Caco-2 (cell line): ENCODE measurements at regions not wholly inside any gene's neighbourhood (a gene's known extent, or its start where the extent isn't known, plus 50 kb on each side); places are given as distances from the start of the nearest gene placed in this dataset.

ENCODE experiments used
- BruUV-seq: library from RNA; stranded (reverse); fragments of 400-500 nt; replicated peaks from 2 replicates; lab custom pipeline; 2021; lab: Mats Ljungman, UMichigan
- CTCF ChIA-PET: fragments of 300-600 bp; sonication (Branson Sonifier 250); formaldehyde crosslinking; loops from one replicate; lab custom pipeline; 2022; ENCODE audit warnings: antibody characterized with exemption; lab: Charles Lee
- POLR2A ChIA-PET: fragments of 300-600 bp; sonication (Branson Sonifier 250); formaldehyde crosslinking; loops from one replicate; lab custom pipeline; 2022; ENCODE audit warnings: antibody characterized with exemption; lab: Charles Lee
- DNase-seq, 2 experiments: peaks; one replicate each; pipeline versions ENCODE4 v3.0.0 to v3.0.0-alpha.2; 2020 to 2022
- H3K27me3 ChIP-seq: replicated peaks from 2 replicates; pipeline ENCODE4 v1.6.0; 2011; ENCODE audit warnings: low read length; ENCODE audit not compliant: control insufficient read depth, insufficient read depth
- H3K36me3 ChIP-seq: 2 replicates; pipeline ENCODE4 v1.5.1; 2011; ENCODE audit warnings: low read length; ENCODE audit not compliant: control insufficient read depth, insufficient read depth
- H3K4me1 ChIP-seq: fragments of 250-450 bp; sonication (Bioruptor Pico); 2 replicates; pipeline ENCODE4 v1.5.1; 2020; ENCODE audit warnings: mild to moderate bottlenecking
- H3K4me3 ChIP-seq: 2 replicates; pipeline ENCODE4 v1.5.1; 2011; ENCODE audit warnings: low read depth, mild to moderate bottlenecking, control low read depth, low read length
- H3K9me3 ChIP-seq: fragments of 250-450 bp; sonication (Bioruptor Pico); 2 replicates; pipeline ENCODE4 v1.5.1; 2020; ENCODE audit warnings: mild to moderate bottlenecking, moderate library complexity
- H3K27ac Mint-ChIP-seq: one replicate; pipeline ENCODE4 v1.8.0; 2022; ENCODE audit warnings: mixed read lengths; ENCODE audit not compliant: unreplicated experiment
- H3K27me3 Mint-ChIP-seq: one replicate; pipeline ENCODE4 v1.8.0; 2022; ENCODE audit warnings: mixed read lengths; ENCODE audit not compliant: insufficient read depth, unreplicated experiment
- H3K36me3 Mint-ChIP-seq: one replicate; pipeline ENCODE4 v1.8.0; 2022; ENCODE audit warnings: mild to moderate bottlenecking, mixed read lengths; ENCODE audit not compliant: insufficient read depth, unreplicated experiment
- H3K4me1 Mint-ChIP-seq: one replicate; pipeline ENCODE4 v1.8.0; 2022; ENCODE audit warnings: low read depth, mixed read lengths; ENCODE audit not compliant: unreplicated experiment
- H3K4me3 Mint-ChIP-seq: one replicate; pipeline ENCODE4 v1.8.0; 2022; ENCODE audit warnings: mild to moderate bottlenecking, moderate library complexity, mixed read lengths; ENCODE audit not compliant: unreplicated experiment
- H3K9me3 Mint-ChIP-seq: one replicate; pipeline ENCODE4 v1.8.0; 2022; ENCODE audit warnings: mixed read lengths; ENCODE audit not compliant: unreplicated experiment
- CTCF ChIP-seq, 2 experiments: fragments of 200-600 bp in 1 of 2; IDR thresholded peaks; 1 replicate in 1 of 2; 2 replicates in 1 of 2; pipeline versions ENCODE4 v1.5.1 to v1.8.0; 2011 to 2022; ENCODE audit warnings: antibody characterized with exemption in 1 of 2, control low read depth in 1 of 2, inconsistent platforms in 1 of 2, low read depth in 1 of 2, low read length in 1 of 2, mild to moderate bottlenecking in 1 of 2, moderate library complexity in 1 of 2; ENCODE audit not compliant: insufficient read depth in 1 of 2, severe bottlenecking in 1 of 2, unreplicated experiment in 1 of 2
- intact Hi-C: fragments of 100-400 bp; cut with micrococcal nuclease; formaldehyde crosslinking; loops from one replicate; pipeline ENCODE4 v1.10.0; 2022; ENCODE audit not compliant: unreplicated experiment

- no peak overlapping the region for H3K4me3 ChIP-seq
- Mint-ChIP-seq H3K4me3 (no peak overlapping the region), H3K4me1 (peaks cover 7% of the 10 kb centered on the region), H3K9me3 (peaks cover 11% of the 10 kb centered on the region), H3K27me3 (no peaks in the 10 kb centered on the region), H3K27ac (no peak overlapping the region), H3K36me3 (peaks cover 5% of the 10 kb centered on the region)
- intact Hi-C loops = no loop called here
- H3K9me3 ChIP-seq = no peaks in the 10 kb centered on the region
- H3K4me1 ChIP-seq = no peaks in the 10 kb centered on the region
- ChIA-PET POLR2A (no interaction called here), CTCF (no interaction called here)
- no TSS peak for BruUV-seq
- no peak for DNase-seq
- TF ChIP-seq CTCF (IDR thresholded peaks at IDR 0.05; ENCODE audit: insufficient read depth in 1 of 2, low read depth in 1 of 2, low read length in 1 of 2, severe bottlenecking in 1 of 2, unreplicated experiment in 1 of 2) = no peak
- no peaks in the 10 kb centered on the region for H3K36me3 ChIP-seq
- no peaks in the 10 kb centered on the region for H3K27me3 ChIP-seq
These were observed 190.4 kb downstream of the NUAK1 start for GRCh38 chr12:105948331-105948730.

- H3K4me3 ChIP-seq = no peak overlapping the region
- no peak for DNase-seq
- Mint-ChIP-seq H3K4me3 (no peak overlapping the region), H3K27me3 (no peaks in the 10 kb centered on the region), H3K36me3 (peaks cover 5% of the 10 kb centered on the region), H3K4me1 (peaks cover 7% of the 10 kb centered on the region), H3K9me3 (peaks cover 11% of the 10 kb centered on the region), H3K27ac (no peak overlapping the region)
- ChIA-PET CTCF (no interaction called here), POLR2A (no interaction called here)
- H3K4me1 ChIP-seq = no peaks in the 10 kb centered on the region; the same call in 1 of the 2 replicates
- TF ChIP-seq CTCF (IDR thresholded peaks at IDR 0.05; ENCODE audit: insufficient read depth in 1 of 2, low read depth in 1 of 2, low read length in 1 of 2, severe bottlenecking in 1 of 2, unreplicated experiment in 1 of 2) = no peak
- no peaks in the 10 kb centered on the region for H3K27me3 ChIP-seq
- intact Hi-C loops = no loop called here
- H3K36me3 ChIP-seq = no peaks in the 10 kb centered on the region
- H3K9me3 ChIP-seq = no peaks in the 10 kb centered on the region
- BruUV-seq = no TSS peak
These were observed 189.4 kb downstream of the NUAK1 start for GRCh38 chr12:105949391-105949790.

GRCh38 chr12:105951732-105952131, 187.0 kb downstream of the NUAK1 start:
- CTCF ChIA-PET = interaction anchor here (1.3 kb wide), 1 partner anchor 300 kb away, joined by 3 read pairs; no protein-coding TSS in a partner anchor
- Mint-ChIP-seq H3K9me3 (peaks cover 11% of the 10 kb centered on the region), H3K36me3 (peaks cover 5% of the 10 kb centered on the region), H3K4me1 (peaks cover 20% of the 10 kb centered on the region), H3K4me3 (no peak overlapping the region), H3K27me3 (no peaks in the 10 kb centered on the region), H3K27ac (no peak overlapping the region)
- H3K27me3 ChIP-seq = no peaks in the 10 kb centered on the region
- no peak for DNase-seq
- intact Hi-C loops = no loop called here
- POLR2A ChIA-PET = no interaction called here
- H3K4me3 ChIP-seq = no peak overlapping the region
- no peaks in the 10 kb centered on the region for H3K9me3 ChIP-seq
- no peak for TF ChIP-seq CTCF (IDR thresholded peaks at IDR 0.05; ENCODE audit: insufficient read depth in 1 of 2, low read depth in 1 of 2, low read length in 1 of 2, severe bottlenecking in 1 of 2, unreplicated experiment in 1 of 2)
- no peaks in the 10 kb centered on the region for H3K36me3 ChIP-seq
- peaks cover 12% of the 10 kb centered on the region for H3K4me1 ChIP-seq
- no TSS peak for BruUV-seq
